ENCODE measurements at regions not wholly inside any gene's neighbourhood (a gene's known extent, or its start where the extent isn't known, plus 50 kb on each side); places are given as distances from the start of the nearest gene placed in this dataset.

DNA sequence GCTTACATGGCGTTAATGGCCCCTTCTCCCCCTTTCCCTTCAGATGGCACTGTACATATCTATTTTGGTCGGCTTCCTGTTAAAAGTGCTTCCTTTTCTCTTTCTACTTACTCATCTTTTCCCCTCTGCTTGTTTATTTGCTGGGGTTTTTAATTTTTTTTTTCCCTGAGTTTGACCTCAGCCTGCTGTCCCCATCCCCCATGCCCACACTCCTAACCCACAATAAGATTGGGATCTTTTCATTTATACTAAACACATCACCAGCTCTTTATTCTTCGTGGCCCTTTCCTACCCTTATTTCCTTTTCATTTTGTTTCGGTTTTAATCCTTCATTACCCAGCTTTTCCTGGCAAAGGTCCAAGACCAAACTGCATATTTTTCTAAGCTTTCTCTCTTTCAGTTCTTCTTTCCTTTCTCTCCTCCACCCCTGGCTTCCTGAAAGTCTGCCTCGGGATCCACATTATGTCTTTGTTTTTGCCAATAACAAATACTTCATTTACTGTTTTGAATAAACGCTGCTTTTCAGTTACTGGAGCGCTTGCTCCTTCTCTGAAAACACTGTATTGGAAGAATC, 152.0 kb upstream of the USP9X start:
- Histone ChIP-seq H3K9ac (ENCODE audit: insufficient read depth, low read length, poor library complexity, severe bottlenecking) (peak overlapping the region; percentile 53), H3K4me3 (replicated peaks in 1 of 3; ENCODE audit: low read depth in 2 of 3, low read length in 3 of 3) (peak overlapping the region; percentile 19 to 72 (median 45)), H3K36me3 (replicated peaks in 1 of 2; ENCODE audit: control insufficient read depth in 1 of 2, insufficient read depth in 2 of 2, low read length in 2 of 2) (no peaks in the 10 kb centered on the region), H3K4me2 (replicated peaks; ENCODE audit: extremely low read depth, low read length, poor library complexity, severe bottlenecking) (peak overlapping the region; percentile 77), H3K4me1 (ENCODE audit: control insufficient read depth in 1 of 2, insufficient read depth in 2 of 2, low read length in 2 of 2) (peaks cover 22 to 27% of the 10 kb centered on the region in 2 donors), H4K20me1 (ENCODE audit: insufficient read depth, low read length) (no peaks in the 10 kb centered on the region), H2AFZ (ENCODE audit: insufficient read depth, low read depth, low read length, poor library complexity, severe bottlenecking) (peak overlapping the region; percentile 48), H3K9me3 (replicated peaks in 1 of 2; ENCODE audit: control insufficient read depth in 1 of 2, insufficient read depth in 1 of 2, low read length in 2 of 2) (peaks cover 4 to 6% of the 10 kb centered on the region in 2 donors), H3K79me2 (ENCODE audit: insufficient read depth, low read length) (no peaks in the 10 kb centered on the region), H3K27ac (ENCODE audit: low read depth in 1 of 2, low read length in 2 of 2) (peak overlapping the region; percentile 65 to 79), H3K27me3 (ENCODE audit: control insufficient read depth in 2 of 2, insufficient read depth in 2 of 2, low read length in 2 of 2) (no peaks in the 10 kb centered on the region)
- Mint-ChIP-seq H3K4me3 (peak overlapping the region; percentile 72 to 90), H3K27ac (peak overlapping the region; percentile 86 to 96 (median 90)), H3K36me3 (no peaks in the 10 kb centered on the region), H3K4me1 (peaks cover 29% of the 10 kb centered on the region), H3K9me3 (peaks cover 0 to 11% (median 5%) of the 10 kb centered on the region in 7 donors), H3K27me3 (ENCODE audit: low read depth in 3 of 3) (peaks cover 0 to 5% (median 0%) of the 10 kb centered on the region in 3 donors)
- TF ChIP-seq, protein P1, sequence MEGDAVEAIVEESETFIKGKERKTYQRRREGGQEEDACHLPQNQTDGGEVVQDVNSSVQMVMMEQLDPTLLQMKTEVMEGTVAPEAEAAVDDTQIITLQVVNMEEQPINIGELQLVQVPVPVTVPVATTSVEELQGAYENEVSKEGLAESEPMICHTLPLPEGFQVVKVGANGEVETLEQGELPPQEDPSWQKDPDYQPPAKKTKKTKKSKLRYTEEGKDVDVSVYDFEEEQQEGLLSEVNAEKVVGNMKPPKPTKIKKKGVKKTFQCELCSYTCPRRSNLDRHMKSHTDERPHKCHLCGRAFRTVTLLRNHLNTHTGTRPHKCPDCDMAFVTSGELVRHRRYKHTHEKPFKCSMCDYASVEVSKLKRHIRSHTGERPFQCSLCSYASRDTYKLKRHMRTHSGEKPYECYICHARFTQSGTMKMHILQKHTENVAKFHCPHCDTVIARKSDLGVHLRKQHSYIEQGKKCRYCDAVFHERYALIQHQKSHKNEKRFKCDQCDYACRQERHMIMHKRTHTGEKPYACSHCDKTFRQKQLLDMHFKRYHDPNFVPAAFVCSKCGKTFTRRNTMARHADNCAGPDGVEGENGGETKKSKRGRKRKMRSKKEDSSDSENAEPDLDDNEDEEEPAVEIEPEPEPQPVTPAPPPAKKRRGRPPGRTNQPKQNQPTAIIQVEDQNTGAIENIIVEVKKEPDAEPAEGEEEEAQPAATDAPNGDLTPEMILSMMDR (IDR thresholded peaks at IDR 0.05), result no peak
- DNase-seq, result peak in 2 of 3 donors; percentile 17 to 35
- WGBS (ENCODE audit: insufficient coverage), result 0% methylated on average over 2 of the region's 7 CpGs
- intact Hi-C loops (cut with micrococcal nuclease), result no loop called here

DNA sequence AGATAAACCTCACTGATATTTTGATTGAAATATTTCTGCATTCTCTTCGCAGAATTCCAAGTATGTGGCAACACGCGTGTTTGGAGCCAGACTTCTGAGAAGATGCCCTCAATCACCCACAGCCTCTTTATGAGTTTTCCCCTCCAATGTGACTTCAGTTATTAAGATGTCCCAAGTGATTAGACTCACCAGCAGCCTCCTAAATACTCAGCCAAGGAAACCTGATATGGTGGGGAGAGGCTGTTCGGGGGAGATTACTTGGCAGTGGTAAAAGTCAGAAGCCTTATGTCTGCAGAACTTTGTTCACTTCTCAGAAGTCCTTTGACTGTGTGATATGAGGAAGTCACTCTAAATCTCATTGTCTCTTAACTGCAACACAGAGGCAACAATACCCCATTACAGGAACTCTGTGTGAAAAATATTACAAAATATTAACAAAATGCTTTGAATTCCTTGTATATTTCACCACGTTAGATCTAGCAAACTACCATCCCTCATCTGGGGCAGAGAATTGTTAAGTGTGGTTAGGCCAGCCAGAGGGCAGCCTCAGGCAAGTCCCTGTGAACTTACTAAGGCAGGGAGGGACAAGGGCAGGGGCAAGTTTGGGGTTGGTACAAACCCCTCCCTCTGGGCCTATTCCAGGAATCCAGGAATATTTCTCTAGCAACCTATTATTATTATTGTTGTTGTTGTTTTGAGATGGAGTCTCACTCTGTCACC, 151.4 kb upstream of the USP9X start:
- H3K36me3 ChIP-seq (replicated peaks in 1 of 2; ENCODE audit: control insufficient read depth in 1 of 2, insufficient read depth in 2 of 2, low read length in 2 of 2), result no peaks in the 10 kb centered on the region
- H3K27ac ChIP-seq (ENCODE audit: low read depth in 1 of 2, low read length in 2 of 2), result peak overlapping the region; percentile 65 to 79
- no peaks in the 10 kb centered on the region for H3K9me3 ChIP-seq (replicated peaks in 1 of 2; ENCODE audit: control insufficient read depth in 1 of 2, insufficient read depth in 1 of 2, low read length in 2 of 2)
- H3K9ac ChIP-seq (ENCODE audit: insufficient read depth, low read length, poor library complexity, severe bottlenecking), result peak overlapping the region; percentile 53
- H3K27me3 Mint-ChIP-seq (ENCODE audit: low read depth in 3 of 3), result peaks cover 0 to 5% (median 0%) of the 10 kb centered on the region in 3 donors
- no peaks in the 10 kb centered on the region for H3K27me3 ChIP-seq (ENCODE audit: control insufficient read depth in 2 of 2, insufficient read depth in 2 of 2, low read length in 2 of 2)
- intact Hi-C loops (cut with micrococcal nuclease), result no loop called here
- H3K79me2 ChIP-seq (ENCODE audit: insufficient read depth, low read length), result no peaks in the 10 kb centered on the region
- peak overlapping the region; percentile 48 for H2AFZ ChIP-seq (ENCODE audit: insufficient read depth, low read depth, low read length, poor library complexity, severe bottlenecking)
- TF ChIP-seq, protein P1 (IDR thresholded peaks at IDR 0.05), result no peak
- peaks cover 0 to 5% (median 0%) of the 10 kb centered on the region in 7 donors for H3K9me3 Mint-ChIP-seq
- peaks cover 22 to 27% of the 10 kb centered on the region in 2 donors for H3K4me1 ChIP-seq (ENCODE audit: control insufficient read depth in 1 of 2, insufficient read depth in 2 of 2, low read length in 2 of 2)
- H3K27ac Mint-ChIP-seq, result peak overlapping the region; percentile 86 to 96 (median 90)
- H3K4me3 ChIP-seq (replicated peaks in 1 of 3; ENCODE audit: low read depth in 2 of 3, low read length in 3 of 3), result peak overlapping the region; percentile 19 to 72 (median 45)
- peak overlapping the region; percentile 72 to 90 for H3K4me3 Mint-ChIP-seq
- H3K4me1 Mint-ChIP-seq, result peaks cover 29% of the 10 kb centered on the region
- no CpG with 5 or more reads among the region's 5 CpGs for WGBS (ENCODE audit: insufficient coverage)
- H3K4me2 ChIP-seq (replicated peaks; ENCODE audit: extremely low read depth, low read length, poor library complexity, severe bottlenecking), result peak overlapping the region; percentile 77
- H3K36me3 Mint-ChIP-seq, result no peaks in the 10 kb centered on the region
- H4K20me1 ChIP-seq (ENCODE audit: insufficient read depth, low read length), result no peaks in the 10 kb centered on the region
- DNase-seq, result peak; percentile 21 to 39 (median 30)
